Neural cell (in vitro differentiated cells): ENCODE measurements at regions not wholly inside any gene's neighbourhood (a gene's known extent, or its start where the extent isn't known, plus 50 kb on each side); places are given as distances from the start of the nearest gene placed in this dataset.

ENCODE experiments used
- POLR2AphosphoS5 ChIP-seq: IDR thresholded peaks from 2 replicates; pipeline ENCODE4 v1.6.1; 2012
- SMC3 ChIP-seq: fragments of 450-650 bp; conservative IDR thresholded peaks from 2 replicates; pipeline ENCODE4 v1.6.1; 2014; ENCODE audit warnings: antibody characterized with exemption, mild to moderate bottlenecking, moderate library complexity; ENCODE audit not compliant: poor library complexity
- TF ChIP-seq, protein P1 (sequence below): fragments of 450-650 bp; IDR thresholded peaks from 2 replicates; pipeline ENCODE4 v1.5.1; 2014; ENCODE audit warnings: antibody characterized with exemption, mild to moderate bottlenecking, moderate library complexity; ENCODE audit not compliant: poor library complexity, severe bottlenecking

DNA sequence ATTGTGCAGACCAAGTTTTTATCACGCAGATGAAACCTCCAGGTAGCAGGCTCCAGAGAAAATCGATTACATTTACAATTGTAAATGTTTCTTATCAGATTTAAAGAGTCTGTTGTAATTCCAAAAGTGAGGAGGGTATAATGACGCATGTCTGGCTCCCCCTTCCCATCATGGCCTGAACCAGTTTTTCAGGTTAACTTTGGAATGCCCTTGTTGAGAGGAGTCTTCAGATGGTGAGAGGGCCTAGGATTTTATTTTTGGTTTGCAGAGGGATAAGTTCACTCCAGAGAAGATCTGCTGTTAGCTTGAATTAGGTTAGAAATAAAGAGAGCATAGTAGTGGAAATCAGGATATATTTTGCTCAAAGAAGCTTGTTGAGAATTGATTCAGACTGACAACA lies 1028.3 kb upstream of the B3GALT2 start:
- TF ChIP-seq, protein P1, sequence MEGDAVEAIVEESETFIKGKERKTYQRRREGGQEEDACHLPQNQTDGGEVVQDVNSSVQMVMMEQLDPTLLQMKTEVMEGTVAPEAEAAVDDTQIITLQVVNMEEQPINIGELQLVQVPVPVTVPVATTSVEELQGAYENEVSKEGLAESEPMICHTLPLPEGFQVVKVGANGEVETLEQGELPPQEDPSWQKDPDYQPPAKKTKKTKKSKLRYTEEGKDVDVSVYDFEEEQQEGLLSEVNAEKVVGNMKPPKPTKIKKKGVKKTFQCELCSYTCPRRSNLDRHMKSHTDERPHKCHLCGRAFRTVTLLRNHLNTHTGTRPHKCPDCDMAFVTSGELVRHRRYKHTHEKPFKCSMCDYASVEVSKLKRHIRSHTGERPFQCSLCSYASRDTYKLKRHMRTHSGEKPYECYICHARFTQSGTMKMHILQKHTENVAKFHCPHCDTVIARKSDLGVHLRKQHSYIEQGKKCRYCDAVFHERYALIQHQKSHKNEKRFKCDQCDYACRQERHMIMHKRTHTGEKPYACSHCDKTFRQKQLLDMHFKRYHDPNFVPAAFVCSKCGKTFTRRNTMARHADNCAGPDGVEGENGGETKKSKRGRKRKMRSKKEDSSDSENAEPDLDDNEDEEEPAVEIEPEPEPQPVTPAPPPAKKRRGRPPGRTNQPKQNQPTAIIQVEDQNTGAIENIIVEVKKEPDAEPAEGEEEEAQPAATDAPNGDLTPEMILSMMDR: no peak
- TF ChIP-seq POLR2AphosphoS5 (no peak), SMC3 (no peak)
